HUES6 (cell line): ENCODE measurements at regions not wholly inside any gene's neighbourhood (a gene's known extent, or its start where the extent isn't known, plus 50 kb on each side); places are given as distances from the start of the nearest gene placed in this dataset.
A peak's percentile ranks its signal among the peaks of the same experiment; 100 is the strongest.

ENCODE experiments used
- H3K27ac ChIP-seq: 2 replicates; pipeline ENCODE4 v1.7.0; 2013; ENCODE audit warnings: low read depth, mild to moderate bottlenecking, low read length, inconsistent platforms
- H3K27me3 ChIP-seq: 2 replicates; pipeline ENCODE4 v1.6.1; 2013; ENCODE audit warnings: low read length; ENCODE audit not compliant: control insufficient read depth, insufficient read depth
- H3K36me3 ChIP-seq: 2 replicates; pipeline ENCODE4 v1.6.1; 2013; ENCODE audit warnings: low read length; ENCODE audit not compliant: control insufficient read depth, insufficient read depth
- H3K4me1 ChIP-seq: 2 replicates; pipeline ENCODE4 v1.6.1; 2013; ENCODE audit warnings: low read length; ENCODE audit not compliant: control insufficient read depth, insufficient read depth
- H3K4me3 ChIP-seq: 2 replicates; pipeline ENCODE4 v1.5.1; 2013; ENCODE audit warnings: low read depth, low read length
- H3K9ac ChIP-seq: one replicate; pipeline ENCODE4 v1.6.1; 2013; ENCODE audit warnings: mild to moderate bottlenecking, low read length
- H3K9me3 ChIP-seq: 2 replicates; pipeline ENCODE4 v1.6.1; 2013; ENCODE audit warnings: low read depth, low read length; ENCODE audit not compliant: control insufficient read depth, insufficient read depth

- Histone ChIP-seq H3K27me3 (no peaks in the 10 kb centered on the region; the same call in 1 of the 2 replicates), H3K4me1 (peaks cover 12% of the 10 kb centered on the region; the same call in 1 of the 2 replicates)
Observed at GRCh38 chr16:86041215-86041614, 142.3 kb downstream of the IRF8 start.

DNA sequence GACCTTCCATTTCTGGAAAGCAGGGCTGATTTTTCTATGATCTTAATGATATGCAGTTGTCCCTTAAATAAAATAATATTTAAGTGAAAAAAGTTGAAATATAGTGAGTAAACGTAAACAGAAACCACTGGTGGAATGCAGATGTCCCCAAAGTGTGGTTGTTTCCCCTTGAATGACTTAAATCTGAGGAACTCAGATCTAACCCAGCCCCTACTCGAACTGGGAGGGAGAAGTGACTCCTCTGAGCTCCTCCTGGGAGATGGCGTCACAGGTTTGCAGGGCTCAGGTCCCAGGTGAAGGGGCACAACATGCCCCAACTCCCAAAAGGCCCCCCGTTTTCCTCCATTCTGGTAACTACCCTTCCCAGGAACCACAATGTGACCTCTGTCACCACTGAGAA lies 142.8 kb downstream of the IRF8 start:
- no peaks in the 10 kb centered on the region for H3K9me3 ChIP-seq
- no peak overlapping the region for H3K4me3 ChIP-seq
- H3K36me3 ChIP-seq = no peaks in the 10 kb centered on the region
- no peaks in the 10 kb centered on the region; the same call in 1 of the 2 replicates for H3K27me3 ChIP-seq
- no peak overlapping the region for H3K27ac ChIP-seq
- peaks cover 18% of the 10 kb centered on the region; the same call in 1 of the 2 replicates for H3K4me1 ChIP-seq
- no peak overlapping the region for H3K9ac ChIP-seq

More at GRCh38 chr16:86041215-86041614, 142.3 kb downstream of the IRF8 start:
- Histone ChIP-seq H3K27ac (no peak overlapping the region), H3K36me3 (no peaks in the 10 kb centered on the region), H3K9me3 (no peaks in the 10 kb centered on the region), H3K9ac (no peak overlapping the region), H3K4me3 (no peak overlapping the region)

DNA sequence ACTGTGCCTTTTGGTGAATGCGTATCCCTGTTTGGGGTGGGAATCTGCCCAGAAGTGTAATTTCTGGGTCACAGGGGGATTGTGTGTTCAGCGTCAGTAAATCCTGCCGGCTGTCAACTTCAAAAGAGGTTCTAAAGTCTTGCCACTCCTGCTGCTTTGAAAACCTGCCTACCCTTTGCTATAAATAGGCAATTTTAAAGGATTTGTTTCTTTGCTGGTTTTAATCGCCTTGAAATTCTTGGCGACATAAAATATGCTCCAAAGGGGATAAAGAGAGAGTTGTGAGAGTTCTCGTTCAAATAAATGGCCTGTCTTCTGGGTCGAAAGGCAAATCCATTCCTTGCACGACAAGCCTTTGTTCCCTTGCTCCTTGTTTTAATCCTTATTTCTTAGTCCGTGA lies 143.4 kb downstream of the IRF8 start:
- Histone ChIP-seq H3K27ac (no peak overlapping the region), H3K9me3 (no peaks in the 10 kb centered on the region), H3K4me3 (no peak overlapping the region), H3K27me3 (no peaks in the 10 kb centered on the region; the same call in 1 of the 2 replicates), H3K9ac (no peak overlapping the region), H3K36me3 (no peaks in the 10 kb centered on the region), H3K4me1 (peaks cover 24% of the 10 kb centered on the region; the same call in 1 of the 2 replicates)

DNA sequence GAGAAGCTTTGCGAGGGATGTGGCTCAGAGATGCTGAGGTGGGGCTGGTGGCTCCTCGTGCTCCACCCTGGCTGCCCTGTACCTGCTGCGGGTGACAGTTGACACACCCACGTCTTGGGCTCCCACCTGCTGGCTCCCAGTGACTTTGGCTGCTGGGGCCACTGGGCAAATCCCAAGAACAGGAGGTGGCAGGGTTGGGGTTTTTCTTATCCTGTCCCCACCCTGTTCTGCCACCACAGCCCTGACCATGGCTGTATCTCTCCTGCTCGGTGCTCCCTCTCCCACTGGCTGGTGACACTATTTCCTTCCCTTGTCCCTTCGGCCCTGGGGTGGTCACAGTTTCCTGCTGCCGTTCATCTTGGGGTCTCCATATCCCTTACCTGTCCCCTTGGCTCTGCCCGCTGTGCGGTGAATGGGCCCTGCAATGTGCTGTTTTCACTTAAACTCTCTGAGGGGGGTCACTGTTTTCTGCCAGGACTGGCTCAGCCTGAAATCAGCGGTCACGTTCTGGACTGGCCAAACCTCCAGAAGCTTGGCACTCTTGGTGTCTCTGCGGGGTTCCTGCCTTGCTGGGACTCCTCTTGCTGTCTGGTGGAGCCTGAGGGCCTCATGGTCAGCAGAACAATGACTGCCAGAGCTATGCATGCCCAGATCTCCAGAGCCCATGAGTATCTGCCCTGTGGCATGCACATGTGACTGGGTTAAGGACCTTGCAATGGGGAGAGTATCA lies 144.2 kb downstream of the IRF8 start:
- Histone ChIP-seq H3K4me1 (peaks cover 31% of the 10 kb centered on the region; the same call in 1 of the 2 replicates), H3K9ac (no peak overlapping the region), H3K27ac (no peak overlapping the region), H3K9me3 (no peaks in the 10 kb centered on the region), H3K27me3 (no peaks in the 10 kb centered on the region; the same call in 1 of the 2 replicates), H3K36me3 (no peaks in the 10 kb centered on the region), H3K4me3 (no peak overlapping the region)

- Histone ChIP-seq H3K4me1 (peaks cover 34% of the 10 kb centered on the region; the same call in 1 of the 2 replicates), H3K27ac (no peak overlapping the region), H3K4me3 (no peak overlapping the region), H3K9me3 (no peaks in the 10 kb centered on the region), H3K27me3 (no peaks in the 10 kb centered on the region; the same call in 1 of the 2 replicates), H3K36me3 (no peaks in the 10 kb centered on the region), H3K9ac (no peak overlapping the region)
Observed at GRCh38 chr16:86044241-86044671, 145.3 kb downstream of the IRF8 start.

DNA sequence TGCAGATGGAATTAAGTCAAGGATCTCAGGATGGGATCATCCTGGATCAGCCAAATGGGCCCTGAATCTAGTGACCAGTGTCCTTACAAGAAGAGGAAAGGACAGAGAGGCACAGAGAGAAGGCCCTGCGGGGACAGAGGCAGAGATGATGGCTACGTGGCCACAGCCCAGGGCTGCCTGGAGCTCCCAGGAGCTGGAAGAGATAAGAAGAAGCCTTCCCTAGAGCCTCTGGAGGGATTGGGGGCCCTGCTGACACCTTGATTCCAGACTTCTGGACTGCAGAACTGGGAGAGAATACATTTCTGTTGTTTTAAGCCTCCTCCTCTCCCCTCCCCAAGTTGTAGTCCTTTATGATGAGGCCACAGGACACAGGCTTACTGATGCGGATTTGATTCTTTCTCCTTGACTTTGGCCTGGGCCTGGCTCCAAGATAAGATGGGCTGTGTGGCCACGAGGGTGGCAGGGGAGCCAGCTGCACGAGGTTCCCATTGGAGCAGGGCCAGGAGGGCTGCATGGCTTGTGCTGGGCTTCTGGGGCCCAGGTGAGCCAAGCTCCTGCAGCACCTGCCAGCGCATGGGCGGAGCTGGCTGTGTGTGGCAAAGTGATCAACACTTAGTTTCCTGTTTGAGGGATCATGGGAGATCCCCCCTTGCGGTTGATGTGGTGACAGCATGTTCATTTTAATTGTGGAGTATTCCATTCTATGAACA lies 146.1 kb downstream of the IRF8 start:
- Histone ChIP-seq H3K4me3 (no peak overlapping the region), H3K27ac (no peak overlapping the region), H3K27me3 (no peaks in the 10 kb centered on the region; the same call in 1 of the 2 replicates), H3K9me3 (no peaks in the 10 kb centered on the region), H3K9ac (no peak overlapping the region), H3K36me3 (no peaks in the 10 kb centered on the region), H3K4me1 (peaks cover 34% of the 10 kb centered on the region; the same call in 1 of the 2 replicates)

DNA sequence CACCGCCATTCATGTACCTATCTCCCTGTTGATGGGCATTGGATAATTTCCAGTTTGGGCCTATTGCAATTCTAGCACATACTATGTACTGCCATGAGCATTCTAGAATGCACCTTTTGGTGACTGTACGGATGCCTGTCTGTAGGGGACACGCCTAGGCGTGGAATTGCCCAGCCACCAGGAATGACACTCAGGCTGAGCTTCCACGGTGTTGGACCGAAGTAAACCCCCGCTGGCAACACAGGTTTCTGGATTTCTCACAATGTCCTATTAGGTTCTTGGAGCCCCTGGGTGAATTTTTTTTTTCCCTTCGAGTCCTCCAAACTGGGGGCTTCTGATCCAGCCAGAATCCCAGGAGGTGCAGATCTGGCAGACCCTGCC lies 146.6 kb downstream of the IRF8 start:
- H3K9ac ChIP-seq = no peak overlapping the region
- no peak overlapping the region for H3K4me3 ChIP-seq
- peaks cover 34% of the 10 kb centered on the region; the same call in 1 of the 2 replicates for H3K4me1 ChIP-seq
- H3K27ac ChIP-seq = no peak overlapping the region
- no peaks in the 10 kb centered on the region for H3K36me3 ChIP-seq
- no peaks in the 10 kb centered on the region; the same call in 1 of the 2 replicates for H3K27me3 ChIP-seq
- H3K9me3 ChIP-seq = no peaks in the 10 kb centered on the region

GRCh38 chr16:86046026-86046425 lies 147.1 kb downstream of the IRF8 start:
- Histone ChIP-seq H3K4me1 (peaks cover 34% of the 10 kb centered on the region; the same call in 1 of the 2 replicates), H3K9ac (no peak overlapping the region), H3K27me3 (no peaks in the 10 kb centered on the region; the same call in 1 of the 2 replicates), H3K4me3 (no peak overlapping the region), H3K27ac (no peak overlapping the region), H3K9me3 (no peaks in the 10 kb centered on the region), H3K36me3 (no peaks in the 10 kb centered on the region)

DNA sequence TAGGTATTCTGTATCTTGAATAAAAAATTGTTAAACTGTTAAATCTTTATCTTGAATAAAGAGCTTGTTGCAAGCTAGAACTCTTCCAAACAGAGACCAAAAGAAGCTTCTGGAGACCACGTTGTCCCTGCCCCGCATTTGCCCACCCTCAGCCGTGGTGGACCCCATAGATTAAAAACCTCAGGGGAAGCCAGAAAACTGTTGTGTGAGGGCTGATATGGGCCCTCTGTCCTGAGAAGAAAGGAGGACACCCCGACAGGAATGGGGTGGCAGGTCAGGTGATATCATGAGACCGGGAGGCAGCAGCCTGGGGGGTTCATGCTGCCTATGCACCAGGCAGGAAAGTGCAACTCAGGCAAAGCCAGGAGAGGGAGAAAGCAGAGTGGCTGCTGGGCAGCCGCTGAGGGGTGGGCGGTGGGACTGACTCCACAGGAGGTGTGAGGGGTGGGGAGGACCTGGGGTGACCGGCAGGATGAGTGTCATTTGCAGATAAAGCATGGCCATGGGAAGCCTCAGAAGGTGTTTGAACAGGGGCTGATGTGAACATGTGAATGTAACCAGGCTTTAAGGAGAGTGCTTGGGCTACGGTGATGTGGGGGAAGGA lies 147.8 kb downstream of the IRF8 start:
- no peak overlapping the region for H3K27ac ChIP-seq
- H3K9me3 ChIP-seq = no peaks in the 10 kb centered on the region
- no peaks in the 10 kb centered on the region; the same call in 1 of the 2 replicates for H3K27me3 ChIP-seq
- peaks cover 34% of the 10 kb centered on the region; the same call in 1 of the 2 replicates for H3K4me1 ChIP-seq
- H3K36me3 ChIP-seq = no peaks in the 10 kb centered on the region
- no peak overlapping the region for H3K4me3 ChIP-seq
- H3K9ac ChIP-seq = peak overlapping the region; percentile 28

DNA sequence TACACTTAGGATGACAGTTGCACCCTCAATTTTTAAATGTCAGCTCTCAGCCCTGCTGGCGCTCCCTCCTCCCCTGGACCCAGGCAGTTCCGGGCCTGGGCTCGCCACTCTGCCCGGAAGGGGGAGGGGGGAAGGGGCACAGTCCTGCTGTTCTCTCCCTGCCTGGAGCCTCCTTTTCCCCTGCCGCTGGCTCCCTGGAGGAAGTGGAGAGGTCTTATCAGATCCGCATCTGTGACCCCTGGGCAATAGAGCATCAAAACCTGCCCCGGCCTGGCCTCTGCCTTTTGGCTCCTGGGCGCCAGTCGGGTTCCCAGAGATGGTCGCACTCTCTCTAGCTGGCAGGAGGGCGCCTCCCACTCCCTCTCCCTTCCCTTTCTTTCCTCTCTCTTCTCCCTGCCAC lies 149.3 kb downstream of the IRF8 start:
- no peak overlapping the region for H3K27ac ChIP-seq
- no peak overlapping the region for H3K9ac ChIP-seq
- H3K4me3 ChIP-seq = no peak overlapping the region
- H3K27me3 ChIP-seq = no peaks in the 10 kb centered on the region; the same call in 1 of the 2 replicates
- no peaks in the 10 kb centered on the region for H3K9me3 ChIP-seq
- peaks cover 34% of the 10 kb centered on the region; the same call in 1 of the 2 replicates for H3K4me1 ChIP-seq
- H3K36me3 ChIP-seq = no peaks in the 10 kb centered on the region
